Caco-2 (cell line): ENCODE measurements at regions not wholly inside any gene's neighbourhood (a gene's known extent, or its start where the extent isn't known, plus 50 kb on each side); places are given as distances from the start of the nearest gene placed in this dataset.

Experiments used
- BruUV-seq: library from RNA; stranded (reverse); fragments of 400-500 nt; replicated peaks from 2 replicates; lab custom pipeline; 2021; lab: Mats Ljungman, UMichigan
- CTCF ChIA-PET: fragments of 300-600 bp; sonication (Branson Sonifier 250); formaldehyde crosslinking; loops from one replicate; lab custom pipeline; 2022; ENCODE audit warnings: antibody characterized with exemption; lab: Charles Lee
- POLR2A ChIA-PET: fragments of 300-600 bp; sonication (Branson Sonifier 250); formaldehyde crosslinking; loops from one replicate; lab custom pipeline; 2022; ENCODE audit warnings: antibody characterized with exemption; lab: Charles Lee
- DNase-seq, 2 experiments: peaks; one replicate each; pipeline versions ENCODE4 v3.0.0 to v3.0.0-alpha.2; 2020 to 2022
- H3K27me3 ChIP-seq: replicated peaks from 2 replicates; pipeline ENCODE4 v1.6.0; 2011; ENCODE audit warnings: low read length; ENCODE audit not compliant: control insufficient read depth, insufficient read depth
- H3K36me3 ChIP-seq: 2 replicates; pipeline ENCODE4 v1.5.1; 2011; ENCODE audit warnings: low read length; ENCODE audit not compliant: control insufficient read depth, insufficient read depth
- H3K4me1 ChIP-seq: fragments of 250-450 bp; sonication (Bioruptor Pico); 2 replicates; pipeline ENCODE4 v1.5.1; 2020; ENCODE audit warnings: mild to moderate bottlenecking
- H3K4me3 ChIP-seq: 2 replicates; pipeline ENCODE4 v1.5.1; 2011; ENCODE audit warnings: low read depth, mild to moderate bottlenecking, control low read depth, low read length
- H3K9me3 ChIP-seq: fragments of 250-450 bp; sonication (Bioruptor Pico); 2 replicates; pipeline ENCODE4 v1.5.1; 2020; ENCODE audit warnings: mild to moderate bottlenecking, moderate library complexity
- H3K27ac Mint-ChIP-seq: one replicate; pipeline ENCODE4 v1.8.0; 2022; ENCODE audit warnings: mixed read lengths; ENCODE audit not compliant: unreplicated experiment
- H3K27me3 Mint-ChIP-seq: one replicate; pipeline ENCODE4 v1.8.0; 2022; ENCODE audit warnings: mixed read lengths; ENCODE audit not compliant: insufficient read depth, unreplicated experiment
- H3K36me3 Mint-ChIP-seq: one replicate; pipeline ENCODE4 v1.8.0; 2022; ENCODE audit warnings: mild to moderate bottlenecking, mixed read lengths; ENCODE audit not compliant: insufficient read depth, unreplicated experiment
- H3K4me1 Mint-ChIP-seq: one replicate; pipeline ENCODE4 v1.8.0; 2022; ENCODE audit warnings: low read depth, mixed read lengths; ENCODE audit not compliant: unreplicated experiment
- H3K4me3 Mint-ChIP-seq: one replicate; pipeline ENCODE4 v1.8.0; 2022; ENCODE audit warnings: mild to moderate bottlenecking, moderate library complexity, mixed read lengths; ENCODE audit not compliant: unreplicated experiment
- H3K9me3 Mint-ChIP-seq: one replicate; pipeline ENCODE4 v1.8.0; 2022; ENCODE audit warnings: mixed read lengths; ENCODE audit not compliant: unreplicated experiment
- intact Hi-C: fragments of 100-400 bp; cut with micrococcal nuclease; formaldehyde crosslinking; loops from one replicate; pipeline ENCODE4 v1.10.0; 2022; ENCODE audit not compliant: unreplicated experiment
- TF ChIP-seq, protein P1 (sequence below), 2 experiments: fragments of 200-600 bp in 1 of 2; IDR thresholded peaks; 1 replicate in 1 of 2; 2 replicates in 1 of 2; pipeline versions ENCODE4 v1.5.1 to v1.8.0; 2011 to 2022; ENCODE audit warnings: antibody characterized with exemption in 1 of 2, control low read depth in 1 of 2, inconsistent platforms in 1 of 2, low read depth in 1 of 2, low read length in 1 of 2, mild to moderate bottlenecking in 1 of 2, moderate library complexity in 1 of 2; ENCODE audit not compliant: insufficient read depth in 1 of 2, severe bottlenecking in 1 of 2, unreplicated experiment in 1 of 2

DNA sequence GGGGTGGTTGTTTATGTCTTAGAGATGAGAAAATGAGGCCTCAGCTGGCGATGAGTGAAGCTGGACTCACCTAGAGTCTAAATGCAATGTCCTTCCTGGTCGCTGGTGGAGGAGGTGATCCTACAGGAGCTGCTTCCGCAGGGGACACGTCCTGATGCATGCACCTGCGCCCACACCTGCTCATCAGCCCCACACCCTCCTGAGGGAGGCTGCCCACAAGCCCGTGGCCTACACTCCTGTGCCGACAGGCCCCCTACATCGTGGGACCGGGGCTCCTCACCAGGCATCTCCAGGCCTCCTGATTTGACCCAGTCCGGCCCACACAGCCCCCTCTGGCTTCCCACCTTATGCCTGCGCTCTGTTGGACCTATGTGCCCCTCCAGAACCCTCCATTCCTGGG, 857.2 kb downstream of the TBC1D22A start:
- Histone ChIP-seq H3K9me3 (no peaks in the 10 kb centered on the region), H3K4me3 (no peak overlapping the region), H3K27me3 (no peaks in the 10 kb centered on the region), H3K36me3 (no peaks in the 10 kb centered on the region), H3K4me1 (no peaks in the 10 kb centered on the region)
- Mint-ChIP-seq H3K9me3 (no peaks in the 10 kb centered on the region), H3K27me3 (peaks cover 9% of the 10 kb centered on the region), H3K4me3 (no peak overlapping the region), H3K36me3 (no peaks in the 10 kb centered on the region), H3K4me1 (no peaks in the 10 kb centered on the region), H3K27ac (no peak overlapping the region)
- ChIA-PET CTCF (no interaction called here), POLR2A (no interaction called here)
- intact Hi-C loops, result no loop called here
- TF ChIP-seq, protein P1, sequence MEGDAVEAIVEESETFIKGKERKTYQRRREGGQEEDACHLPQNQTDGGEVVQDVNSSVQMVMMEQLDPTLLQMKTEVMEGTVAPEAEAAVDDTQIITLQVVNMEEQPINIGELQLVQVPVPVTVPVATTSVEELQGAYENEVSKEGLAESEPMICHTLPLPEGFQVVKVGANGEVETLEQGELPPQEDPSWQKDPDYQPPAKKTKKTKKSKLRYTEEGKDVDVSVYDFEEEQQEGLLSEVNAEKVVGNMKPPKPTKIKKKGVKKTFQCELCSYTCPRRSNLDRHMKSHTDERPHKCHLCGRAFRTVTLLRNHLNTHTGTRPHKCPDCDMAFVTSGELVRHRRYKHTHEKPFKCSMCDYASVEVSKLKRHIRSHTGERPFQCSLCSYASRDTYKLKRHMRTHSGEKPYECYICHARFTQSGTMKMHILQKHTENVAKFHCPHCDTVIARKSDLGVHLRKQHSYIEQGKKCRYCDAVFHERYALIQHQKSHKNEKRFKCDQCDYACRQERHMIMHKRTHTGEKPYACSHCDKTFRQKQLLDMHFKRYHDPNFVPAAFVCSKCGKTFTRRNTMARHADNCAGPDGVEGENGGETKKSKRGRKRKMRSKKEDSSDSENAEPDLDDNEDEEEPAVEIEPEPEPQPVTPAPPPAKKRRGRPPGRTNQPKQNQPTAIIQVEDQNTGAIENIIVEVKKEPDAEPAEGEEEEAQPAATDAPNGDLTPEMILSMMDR (IDR thresholded peaks at IDR 0.05; ENCODE audit: insufficient read depth in 1 of 2, low read depth in 1 of 2, low read length in 1 of 2, severe bottlenecking in 1 of 2, unreplicated experiment in 1 of 2), result no peak
- peak in 1 of 2 experiments; percentile 5 for DNase-seq
- BruUV-seq, result no TSS peak

GRCh38 chr22:47618180-47619010, 855.9 kb downstream of the TBC1D22A start:
- ChIA-PET POLR2A (no interaction called here), CTCF (no interaction called here)
- intact Hi-C loops, result no loop called here
- no peaks in the 10 kb centered on the region for H3K4me1 ChIP-seq
- no TSS peak for BruUV-seq
- no peaks in the 10 kb centered on the region for H3K9me3 ChIP-seq
- TF ChIP-seq, protein P1 (IDR thresholded peaks at IDR 0.05; ENCODE audit: insufficient read depth in 1 of 2, low read depth in 1 of 2, low read length in 1 of 2, severe bottlenecking in 1 of 2, unreplicated experiment in 1 of 2), result no peak
- H3K36me3 ChIP-seq, result no peaks in the 10 kb centered on the region
- Mint-ChIP-seq H3K27ac (no peak overlapping the region), H3K4me3 (no peak overlapping the region), H3K9me3 (no peaks in the 10 kb centered on the region), H3K36me3 (no peaks in the 10 kb centered on the region), H3K27me3 (peaks cover 9% of the 10 kb centered on the region), H3K4me1 (no peaks in the 10 kb centered on the region)
- H3K27me3 ChIP-seq, result no peaks in the 10 kb centered on the region
- peak in 1 of 2 experiments; percentile 14 for DNase-seq
- H3K4me3 ChIP-seq, result no peak overlapping the region

DNA sequence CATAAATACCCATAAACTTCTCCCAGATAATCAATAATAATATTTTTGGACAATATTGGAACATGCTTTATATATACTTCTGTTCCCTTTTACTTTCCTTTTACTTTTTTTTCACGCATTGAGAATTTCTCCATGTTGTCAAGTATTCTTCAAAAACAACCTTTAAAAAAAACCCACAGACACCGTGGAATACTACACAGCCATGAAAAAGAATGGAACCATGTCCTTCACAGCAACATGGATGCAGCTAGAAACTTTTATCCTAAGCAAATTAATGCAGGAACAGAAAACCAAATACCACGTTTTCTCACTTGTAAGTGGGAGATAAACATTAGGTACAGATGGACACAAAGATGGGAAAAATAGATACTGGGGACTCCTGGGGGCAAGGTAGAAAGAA, 854.7 kb downstream of the TBC1D22A start:
- no peaks in the 10 kb centered on the region for H3K4me1 ChIP-seq
- TF ChIP-seq, protein P1 (IDR thresholded peaks at IDR 0.05; ENCODE audit: insufficient read depth in 1 of 2, low read depth in 1 of 2, low read length in 1 of 2, severe bottlenecking in 1 of 2, unreplicated experiment in 1 of 2), result no peak
- peaks cover 4% of the 10 kb centered on the region for H3K27me3 Mint-ChIP-seq
- H3K9me3 Mint-ChIP-seq, result no peaks in the 10 kb centered on the region
- ChIA-PET POLR2A (no interaction called here), CTCF (no interaction called here)
- no peaks in the 10 kb centered on the region for H3K36me3 Mint-ChIP-seq
- H3K27me3 ChIP-seq, result no peaks in the 10 kb centered on the region
- intact Hi-C loops, result no loop called here
- no peak overlapping the region for H3K27ac Mint-ChIP-seq
- no peaks in the 10 kb centered on the region for H3K9me3 ChIP-seq
- BruUV-seq, result no TSS peak
- H3K4me3 Mint-ChIP-seq, result no peak overlapping the region
- no peak for DNase-seq
- no peaks in the 10 kb centered on the region for H3K36me3 ChIP-seq
- no peak overlapping the region for H3K4me3 ChIP-seq
- no peaks in the 10 kb centered on the region for H3K4me1 Mint-ChIP-seq
